AG09319 (cell line): ENCODE measurements at regions not wholly inside any gene's neighbourhood (a gene's known extent, or its start where the extent isn't known, plus 50 kb on each side); places are given as distances from the start of the nearest gene placed in this dataset.

Experiments
- DNase-seq: peaks from one replicate; pipeline ENCODE4 v3.0.0-alpha.2; 2010; ENCODE audit warnings: low read depth; ENCODE audit errors: extremely low read depth
- CTCF ChIP-seq: IDR thresholded peaks from 2 replicates; pipeline ENCODE4 v1.5.1; 2011; ENCODE audit warnings: low read depth, mild to moderate bottlenecking, inconsistent platforms, low read length, moderate library complexity

- DNase-seq: no peak
- TF ChIP-seq CTCF: no peak
These were observed 216.1 kb downstream of the TRIM36 start for GRCh38 chr5:114953565-114953964.

GRCh38 chr5:114952876-114953275 lies 216.8 kb downstream of the TRIM36 start:
- no peak for TF ChIP-seq CTCF
- DNase-seq: no peak

- DNase-seq: no peak
- TF ChIP-seq CTCF: no peak
These were observed 220.0 kb downstream of the TRIM36 start for GRCh38 chr5:114949756-114950155.

- DNase-seq: no peak
- no peak for TF ChIP-seq CTCF
These were observed 220.6 kb downstream of the TRIM36 start for GRCh38 chr5:114948986-114949621.

GRCh38 chr5:114948363-114948762 lies 221.3 kb downstream of the TRIM36 start:
- no peak for TF ChIP-seq CTCF
- no peak for DNase-seq

- DNase-seq: no peak
- TF ChIP-seq CTCF: no peak
These were observed 229.0 kb downstream of the TRIM36 start for GRCh38 chr5:114940709-114941108.

GRCh38 chr5:114935490-114935889 lies 234.2 kb downstream of the TRIM36 start:
- no peak for DNase-seq
- TF ChIP-seq CTCF: no peak
